ENCODE measurements at regions not wholly inside any gene's neighbourhood (a gene's known extent, or its start where the extent isn't known, plus 50 kb on each side); places are given as distances from the start of the nearest gene placed in this dataset.

DNA sequence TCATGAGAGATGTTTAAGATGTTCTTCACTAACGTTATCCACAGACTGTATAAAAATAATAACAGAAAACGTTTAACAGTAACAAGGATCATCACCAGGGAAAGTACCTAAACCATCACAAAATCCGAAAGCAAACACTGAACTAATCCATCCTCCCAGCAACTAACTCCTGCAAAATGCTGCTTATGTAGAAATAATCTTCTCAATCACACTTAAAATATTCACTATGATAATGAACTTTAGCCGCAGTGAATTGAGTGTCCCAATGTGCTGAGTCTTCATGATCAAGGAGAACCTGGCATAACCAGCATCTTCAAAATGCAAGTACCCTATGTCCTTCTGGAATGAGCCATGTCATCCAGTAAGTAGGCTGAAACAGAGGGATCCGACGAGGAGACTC, 166.1 kb downstream of the LTN1 start:
- DNase-seq (ENCODE audit: low spot score), result no peak

DNA sequence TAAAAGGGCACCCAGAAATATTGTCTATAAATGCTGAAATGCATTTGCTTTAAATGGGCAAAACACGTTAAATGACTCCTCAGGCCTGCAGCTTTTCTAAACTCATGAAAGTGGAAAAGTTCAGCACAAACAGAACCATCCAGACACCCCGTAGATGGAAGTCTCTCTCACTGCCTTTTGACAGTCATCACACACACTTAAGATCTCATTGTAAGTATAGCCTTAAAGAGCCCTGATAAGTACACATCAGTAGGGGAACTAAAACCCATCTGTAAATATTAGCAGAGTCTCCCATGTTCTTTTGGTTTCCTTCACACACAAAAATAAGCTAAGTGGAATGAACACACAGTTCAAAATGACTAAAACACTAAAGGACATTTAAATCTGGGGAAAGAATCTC, 166.7 kb downstream of the LTN1 start:
- DNase-seq (ENCODE audit: low spot score), result no peak

GRCh38 chr21:28823429-28823828, 169.2 kb downstream of the LTN1 start:
- DNase-seq (ENCODE audit: low spot score), result no peak

- DNase-seq (ENCODE audit: low spot score), result no peak
Observed at GRCh38 chr21:28822486-28823335, 170.0 kb downstream of the LTN1 start.

DNA sequence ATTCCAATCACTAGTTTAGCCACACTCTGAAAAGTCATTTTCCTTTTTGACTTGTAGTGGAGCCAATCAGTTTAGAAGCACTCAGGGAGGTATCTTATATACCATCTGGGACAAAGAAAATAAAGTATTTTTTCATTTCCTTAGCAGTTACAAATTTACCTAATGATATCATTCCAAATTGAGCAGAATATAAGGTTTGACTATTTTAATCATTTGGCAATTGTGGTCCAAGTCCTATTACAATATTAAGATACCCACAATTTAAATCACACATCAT, 170.6 kb downstream of the LTN1 start:
- no peak for DNase-seq (ENCODE audit: low spot score)

DNA sequence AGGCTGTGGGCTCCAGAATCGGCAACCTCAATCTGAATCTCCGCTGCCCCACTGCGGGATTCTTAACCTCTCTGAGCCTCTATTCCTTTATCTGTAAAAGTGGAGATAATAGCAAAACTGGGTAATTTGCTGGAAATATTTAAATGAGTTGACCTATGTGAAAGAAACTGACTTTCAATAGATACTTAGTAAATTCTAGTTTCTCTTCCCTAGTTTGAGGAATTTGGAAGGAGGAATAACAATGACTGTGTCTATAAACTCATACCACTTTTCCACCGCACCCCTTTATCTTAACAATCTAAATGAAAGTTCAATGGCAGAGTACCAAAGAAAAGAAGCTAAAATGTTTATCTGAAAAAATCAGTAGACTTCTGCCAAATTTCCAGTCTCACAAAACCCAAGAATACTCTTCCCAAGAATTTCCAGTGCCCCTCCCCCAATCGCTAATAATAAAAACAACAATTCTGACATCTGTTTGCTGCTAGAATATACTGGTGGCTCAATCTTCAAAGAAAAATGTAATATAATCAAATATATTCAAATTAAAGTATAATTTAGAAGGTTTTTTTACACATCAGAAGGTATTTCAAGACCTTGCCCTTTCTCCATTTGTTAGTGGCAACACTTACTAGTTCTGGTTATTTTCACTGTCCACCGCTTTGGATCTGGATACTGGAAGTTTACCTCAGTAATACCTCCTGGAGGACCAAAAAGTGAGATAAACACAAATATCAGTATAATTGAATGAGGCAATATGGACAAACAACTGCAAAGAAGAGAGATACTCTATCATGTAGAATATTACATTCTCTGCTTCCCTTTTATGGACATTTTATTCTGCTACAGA, 171.2 kb downstream of the LTN1 start:
- DNase-seq (ENCODE audit: low spot score), result no peak

- DNase-seq (ENCODE audit: low spot score), result no peak
Observed at GRCh38 chr21:28818663-28819278, 173.9 kb downstream of the LTN1 start.

DNA sequence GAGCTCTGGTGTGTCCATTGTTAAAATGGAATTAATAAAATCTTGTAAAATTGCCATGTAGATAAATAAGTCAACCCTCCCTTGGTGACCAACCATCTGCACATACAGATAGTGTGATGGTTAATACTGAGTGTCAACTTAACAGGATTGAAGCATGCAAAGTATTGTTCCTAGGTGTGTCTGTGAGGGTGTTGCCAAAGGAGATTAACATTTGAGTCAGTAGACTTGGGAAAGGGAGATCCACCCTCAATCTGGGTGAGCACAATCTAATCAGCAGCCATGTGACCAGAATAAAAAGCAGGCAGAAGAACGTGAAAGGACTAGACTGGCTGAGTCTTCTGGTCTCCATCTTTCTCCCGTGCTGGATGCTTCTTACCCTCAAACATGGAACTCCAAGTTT, 174.8 kb downstream of the LTN1 start:
- no peak for DNase-seq (ENCODE audit: low spot score)

- no peak for DNase-seq (ENCODE audit: low spot score)
Observed at GRCh38 chr21:28811860-28812259, 180.8 kb downstream of the LTN1 start.

DNA sequence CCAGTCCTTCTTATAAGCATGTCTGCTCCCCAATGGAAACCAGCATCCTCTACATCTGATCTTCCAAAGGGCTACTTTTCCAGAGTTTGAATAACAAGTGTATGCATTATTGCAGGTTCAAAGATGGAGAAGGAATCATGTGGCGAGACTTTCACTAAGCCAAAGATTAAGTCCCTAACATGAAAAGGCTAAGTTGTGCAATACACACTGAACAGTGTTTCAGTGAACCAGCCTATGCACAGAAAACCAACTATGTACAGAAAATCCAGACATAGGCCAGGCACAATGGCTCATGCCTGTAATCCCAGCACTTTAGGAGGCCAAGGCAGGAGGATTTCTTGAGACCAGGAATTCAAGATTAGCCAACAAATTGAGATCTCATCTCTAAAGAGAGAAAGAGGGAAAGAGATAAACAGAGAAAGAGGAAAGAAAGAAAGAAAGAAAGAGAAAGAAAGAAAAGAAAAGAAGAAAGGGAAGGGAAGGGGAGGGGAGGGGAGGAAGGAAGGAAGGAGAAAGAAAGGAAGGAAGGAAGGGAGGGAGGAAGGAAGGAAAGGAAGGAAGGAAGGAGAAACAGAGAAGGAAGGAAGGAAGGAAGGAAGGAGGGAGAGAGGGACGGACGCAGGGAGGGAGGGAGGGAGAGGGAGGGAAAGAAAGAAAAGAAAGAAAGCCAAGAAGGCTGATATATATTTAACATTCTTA, 181.7 kb downstream of the LTN1 start:
- no peak for DNase-seq (ENCODE audit: low spot score)

- no peak for DNase-seq (ENCODE audit: low spot score)
Observed at GRCh38 chr21:28805885-28806284, 186.8 kb downstream of the LTN1 start.

DNA sequence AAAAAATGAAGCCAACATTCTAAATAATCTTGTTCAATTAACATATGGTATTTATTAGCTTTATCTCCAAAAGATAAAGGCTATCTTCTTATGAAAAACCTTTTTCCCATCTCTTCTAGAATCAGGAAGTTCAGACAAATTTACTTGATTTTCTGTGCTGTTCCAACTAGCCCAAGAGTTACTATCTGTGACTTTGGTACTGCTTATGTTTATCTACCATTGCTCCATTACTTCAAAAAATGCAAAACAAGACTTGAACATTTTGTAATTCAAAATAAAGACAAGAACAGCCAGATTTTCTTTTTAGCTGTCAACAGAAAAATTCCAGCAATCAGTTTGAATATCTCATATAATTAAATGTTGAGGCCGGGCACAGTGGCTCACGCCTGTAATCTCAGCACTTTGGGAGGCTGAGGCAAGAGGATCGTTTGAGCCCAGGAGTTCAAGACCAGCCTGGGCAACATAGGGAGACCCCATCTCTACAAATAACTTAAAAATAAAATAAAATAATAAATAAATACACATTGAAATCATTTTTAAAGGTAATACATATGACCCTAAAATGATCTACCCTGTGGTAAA, 188.5 kb downstream of the LTN1 start:
- DNase-seq (ENCODE audit: low spot score), result no peak

- peak; percentile 51 for DNase-seq (ENCODE audit: low spot score)
Observed at GRCh38 chr21:28801906-28802305, 190.8 kb downstream of the LTN1 start.

- no peak for DNase-seq (ENCODE audit: low spot score)
Observed at GRCh38 chr21:28799926-28800325, 192.8 kb downstream of the LTN1 start.

DNA sequence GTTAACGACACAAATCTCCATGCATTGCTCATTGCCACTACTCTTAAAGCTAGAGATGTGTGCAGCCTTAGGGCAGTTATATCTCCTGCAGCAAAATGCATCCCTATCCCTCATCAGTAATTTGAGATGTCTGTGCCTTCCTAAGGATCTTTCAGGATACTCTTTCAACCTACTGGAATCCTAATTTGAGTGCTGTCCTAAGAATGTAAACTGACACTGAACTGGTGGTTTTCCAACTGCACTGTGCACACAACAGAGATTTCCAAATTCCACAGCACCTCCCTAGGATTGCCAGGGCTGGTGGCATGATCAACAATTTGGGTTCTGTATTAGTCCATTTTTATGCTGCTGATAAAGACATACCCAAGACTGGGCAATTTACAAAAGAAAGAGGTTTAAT, 193.9 kb downstream of the LTN1 start:
- no peak for DNase-seq (ENCODE audit: low spot score)

DNA sequence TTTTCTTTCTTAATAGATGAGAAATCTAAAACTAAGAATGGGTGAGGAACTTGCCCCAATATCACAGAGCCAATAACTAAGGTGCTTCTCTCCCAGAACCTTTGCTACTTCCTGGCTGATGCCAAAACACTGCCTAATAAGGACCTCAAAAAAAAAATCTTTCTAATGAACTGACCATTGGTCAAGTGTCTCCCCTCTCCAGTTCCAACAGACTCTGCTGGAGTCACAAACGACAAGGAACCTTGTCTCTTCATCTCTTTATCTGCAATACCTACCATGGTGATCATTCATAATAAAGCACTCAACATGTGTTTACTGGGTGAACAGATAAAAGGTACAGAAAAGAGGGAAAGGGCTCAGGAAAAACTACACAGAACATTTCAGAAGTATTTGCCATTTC, 197.4 kb downstream of the LTN1 start:
- DNase-seq (ENCODE audit: low spot score), result no peak

DNA sequence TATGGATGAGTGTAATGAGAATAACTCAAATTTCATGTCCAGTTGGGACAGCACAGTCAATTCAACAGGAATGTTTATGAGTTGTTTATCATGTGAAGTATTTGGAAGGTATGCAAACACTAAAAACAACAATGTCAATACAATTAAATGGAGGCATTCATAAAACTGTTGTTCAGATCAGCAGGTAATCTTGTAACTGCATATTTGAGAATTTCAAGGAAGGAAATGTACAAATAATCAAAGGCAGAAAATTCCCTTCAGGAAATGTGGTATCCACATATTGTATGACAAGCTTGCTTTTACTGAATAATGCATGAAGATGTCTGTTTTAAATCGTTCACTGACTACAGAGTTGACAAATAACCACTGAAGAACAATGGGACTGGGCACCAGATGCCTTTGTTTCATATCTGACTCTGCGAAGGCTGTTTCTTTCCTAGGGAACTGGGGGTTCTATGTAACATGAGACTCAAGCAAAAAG, 198.3 kb downstream of the LTN1 start:
- no peak for DNase-seq (ENCODE audit: low spot score)

DNA sequence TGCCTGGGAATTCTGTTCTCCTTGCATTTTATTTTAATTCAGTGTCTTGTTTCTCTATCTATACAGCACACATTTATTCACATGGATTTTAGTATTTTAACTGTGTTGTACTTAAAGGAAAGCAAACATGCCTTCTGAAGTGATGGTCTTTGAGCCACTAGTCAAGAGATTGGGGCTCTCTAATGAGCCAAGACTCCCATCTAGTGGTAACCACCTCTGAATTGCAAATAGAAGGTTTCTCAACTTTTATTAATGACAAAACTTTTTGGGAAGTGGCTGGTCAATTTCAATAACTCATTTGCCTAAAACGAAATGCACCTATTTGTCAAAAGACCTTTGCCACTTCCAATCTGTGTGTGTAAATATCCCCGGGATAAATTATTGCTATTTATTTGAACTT, 199.6 kb downstream of the LTN1 start:
- no peak for DNase-seq (ENCODE audit: low spot score)

- DNase-seq (ENCODE audit: low spot score), result no peak
Observed at GRCh38 chr21:28791595-28792282, 200.9 kb downstream of the LTN1 start.

DNA sequence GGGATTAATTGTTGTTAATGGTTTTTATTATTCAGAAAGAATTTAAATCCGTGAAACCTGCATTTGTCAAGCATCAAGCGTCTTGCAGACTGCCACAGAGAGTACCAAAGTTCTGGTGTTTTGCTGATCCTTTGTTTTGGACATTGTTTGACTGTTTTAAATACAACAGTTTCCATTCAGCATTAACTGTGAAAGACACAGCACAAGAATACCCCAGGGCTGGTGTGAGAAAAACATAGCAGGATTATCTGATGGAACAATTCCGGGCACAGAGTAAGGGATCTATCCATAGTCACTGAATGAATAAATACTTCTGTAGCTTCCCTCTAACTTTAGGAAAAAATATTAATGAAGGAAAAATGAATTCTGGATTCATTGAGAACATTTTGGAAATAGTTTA, 202.3 kb downstream of the LTN1 start:
- DNase-seq (ENCODE audit: low spot score), result no peak

DNA sequence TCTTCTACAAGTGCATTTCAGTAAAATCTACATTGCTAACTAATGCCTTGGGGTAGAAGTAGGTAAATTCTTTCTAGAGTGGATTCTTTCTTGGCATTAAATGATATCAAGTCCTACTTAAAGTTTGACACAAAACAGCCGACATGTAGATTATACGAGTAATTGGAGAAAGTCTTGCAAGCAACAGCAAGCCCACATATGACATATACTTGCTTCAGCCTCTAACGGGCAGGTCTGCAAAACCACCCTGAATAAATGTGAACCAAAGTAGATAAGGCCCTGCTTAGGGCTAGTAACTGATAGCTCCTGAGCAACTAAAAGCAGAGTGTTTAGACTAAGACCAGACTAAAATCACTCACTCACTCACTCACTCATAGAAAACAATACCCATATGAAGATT, 203.2 kb downstream of the LTN1 start:
- no peak for DNase-seq (ENCODE audit: low spot score)

Measured in RKO (cell line).